Tibial nerve (tissue), 4 donors: ENCODE measurements at regions not wholly inside any gene's neighbourhood (a gene's known extent, or its start where the extent isn't known, plus 50 kb on each side); places are given as distances from the start of the nearest gene placed in this dataset.

ENCODE experiments used
- DNase-seq, 2 donors: peaks; one replicate each; pipeline ENCODE4 v3.0.0-alpha.2; 2019; ENCODE audit warnings: low spot score in 2 of 2
- H3K27ac ChIP-seq, 4 donors: fragments of 200-600 bp; sonication (generic) in 3 of 4; one replicate each; pipeline ENCODE4 v1.5.1; 2017 to 2019; ENCODE audit warnings: mild to moderate bottlenecking in 1 of 4
- H3K27me3 ChIP-seq, 2 donors: fragments of 200-600 bp; sonication (generic) in 1 of 2; one replicate each; pipeline versions ENCODE4 v1.5.1 to v1.6.0; 2017 to 2019
- H3K36me3 ChIP-seq, 3 donors: fragments of 200-600 bp; sonication (generic); one replicate each; pipeline ENCODE4 v1.5.1; 2018 to 2019
- H3K4me1 ChIP-seq, 4 donors: fragments of 200-600 bp; sonication (generic) in 3 of 4; one replicate each; pipeline ENCODE4 v1.5.1; 2017 to 2019
- H3K4me3 ChIP-seq, 4 donors: fragments of 200-600 bp; sonication (generic) in 3 of 4; one replicate each; pipeline ENCODE4 v1.5.1; 2017 to 2019; ENCODE audit warnings: mild to moderate bottlenecking in 1 of 4, moderate library complexity in 1 of 4
- H3K9me3 ChIP-seq, 4 donors: fragments of 200-600 bp; sonication (generic) in 3 of 4; one replicate each; pipeline ENCODE4 v1.5.1; 2017 to 2019
- CTCF ChIP-seq, 5 experiments: fragments of 200-600 bp in 3 of 5; fragments of 450-650 bp in 2 of 5; sonication (generic) in 3 of 5; IDR thresholded peaks; one replicate each; pipeline ENCODE4 v1.5.1; 2016 to 2019; ENCODE audit warnings: antibody characterized with exemption in 5 of 5, mild to moderate bottlenecking in 3 of 5, moderate library complexity in 2 of 5
- EP300 ChIP-seq, 2 donors: sonication (generic); formaldehyde crosslinking; IDR thresholded peaks; one replicate each; pipeline ENCODE4 v1.6.1; 2017; ENCODE audit warnings: antibody characterized with exemption in 2 of 2, mild to moderate bottlenecking in 1 of 2
- POLR2A ChIP-seq, 2 donors: fragments of 450-650 bp; IDR thresholded peaks; one replicate each; pipeline ENCODE4 v1.6.1; 2017; ENCODE audit warnings: antibody characterized with exemption in 2 of 2, mild to moderate bottlenecking in 2 of 2, moderate library complexity in 2 of 2
- WGBS, 2 donors: methylation state at CpG; one replicate each; pipeline ENCODE4 v1.1.5; 2018; 5-methylcytosine and 5-hydroxymethylcytosine counted together

DNA sequence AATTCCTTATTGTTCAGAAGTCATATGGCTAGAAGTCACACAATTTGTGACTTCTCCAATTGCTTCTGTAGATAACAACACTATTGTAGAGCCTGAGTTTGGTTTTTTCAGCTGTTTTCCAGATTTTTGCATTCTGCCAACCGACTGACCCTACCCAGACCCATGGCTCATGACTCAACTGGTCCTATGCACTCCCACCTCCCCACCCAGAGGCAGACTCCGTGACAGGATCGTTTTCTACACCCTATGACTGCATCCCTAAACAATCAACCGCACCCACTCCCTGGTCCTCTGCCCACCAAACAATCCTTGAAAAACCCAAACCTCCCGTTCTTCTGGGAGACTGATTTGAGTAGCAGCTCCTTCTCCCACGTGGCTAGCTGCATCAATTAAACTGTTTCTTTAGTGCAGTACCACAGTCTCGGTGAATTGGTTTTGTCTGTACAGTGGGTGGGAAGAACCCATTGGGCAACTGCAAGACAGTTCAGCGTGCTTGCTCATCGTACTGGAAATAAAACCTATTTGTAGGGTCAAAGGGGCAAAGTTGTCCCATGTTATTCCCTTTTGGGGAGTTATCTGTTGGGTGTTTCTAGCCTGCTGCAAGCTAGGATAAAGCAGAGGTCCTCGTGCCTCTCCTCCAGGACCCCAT, 150.3 kb upstream of the FAM20C start:
- WGBS, 2 donors, result 44 to 57% methylated on average over 10 of the region's 10 CpGs
- Histone ChIP-seq H3K4me1 (peaks cover 0 to 17% (median 4%) of the 10 kb centered on the region in 4 donors), H3K27ac (no peak overlapping the region), H3K9me3 (no peaks in the 10 kb centered on the region), H3K27me3 (no peaks in the 10 kb centered on the region), H3K36me3 (no peaks in the 10 kb centered on the region), H3K4me3 (no peak overlapping the region)
- no peak for TF ChIP-seq POLR2A (IDR thresholded peaks at IDR 0.05)
- TF ChIP-seq CTCF (IDR thresholded peaks at IDR 0.05), result no peak
- TF ChIP-seq EP300 (IDR thresholded peaks at IDR 0.05), result no peak
- DNase-seq, result peak in 1 of 2 donors; percentile 4

DNA sequence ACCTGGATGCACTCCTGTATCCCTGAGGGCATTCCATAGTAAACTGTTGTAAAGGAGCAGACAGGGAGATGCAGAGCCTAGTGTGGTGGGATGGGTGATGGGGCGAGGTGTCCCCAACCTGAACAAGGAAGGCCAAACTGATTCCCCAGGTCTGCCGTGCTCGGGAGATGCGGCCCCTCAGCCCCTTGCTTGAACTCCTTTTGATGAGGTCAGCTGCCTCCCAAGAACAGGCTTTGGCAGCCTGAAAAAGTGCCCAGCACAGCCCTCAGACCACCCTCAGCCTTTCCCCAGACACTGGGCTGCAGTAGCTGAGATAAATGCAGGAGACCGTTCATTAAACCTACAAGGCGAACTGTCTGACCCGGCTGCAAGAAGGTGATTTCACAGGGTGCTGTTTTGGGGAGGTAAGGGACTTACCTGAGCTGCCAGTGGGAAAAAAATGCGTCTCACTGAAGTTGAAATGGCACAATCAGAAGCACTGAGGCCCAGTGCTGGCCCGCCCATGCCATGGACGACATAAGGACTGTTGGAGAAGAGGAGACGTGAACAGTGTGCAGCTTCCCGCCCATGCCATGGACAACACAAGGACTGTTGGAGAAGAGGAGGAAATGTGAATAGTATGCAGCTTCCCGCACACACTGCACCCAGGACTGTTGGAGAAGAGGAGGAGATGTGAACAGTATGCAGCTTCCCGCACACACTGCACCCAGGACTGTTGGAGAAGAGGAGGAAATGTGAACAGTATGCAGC, 148.4 kb upstream of the FAM20C start:
- Histone ChIP-seq H3K4me1 (peaks cover 0 to 17% (median 4%) of the 10 kb centered on the region in 4 donors), H3K36me3 (no peaks in the 10 kb centered on the region), H3K27ac (no peak overlapping the region), H3K27me3 (no peaks in the 10 kb centered on the region), H3K4me3 (no peak overlapping the region), H3K9me3 (no peaks in the 10 kb centered on the region)
- DNase-seq, result peak in 1 of 2 donors; percentile 2
- TF ChIP-seq POLR2A (IDR thresholded peaks at IDR 0.05) (no peak), EP300 (IDR thresholded peaks at IDR 0.05) (no peak), CTCF (IDR thresholded peaks at IDR 0.05) (no peak)
- WGBS, 2 donors, result 87 to 89% methylated on average over 14 of the region's 14 CpGs

GRCh38 chr7:44541-44896, 147.9 kb upstream of the FAM20C start:
- H3K27ac ChIP-seq, result no peak overlapping the region

DNA sequence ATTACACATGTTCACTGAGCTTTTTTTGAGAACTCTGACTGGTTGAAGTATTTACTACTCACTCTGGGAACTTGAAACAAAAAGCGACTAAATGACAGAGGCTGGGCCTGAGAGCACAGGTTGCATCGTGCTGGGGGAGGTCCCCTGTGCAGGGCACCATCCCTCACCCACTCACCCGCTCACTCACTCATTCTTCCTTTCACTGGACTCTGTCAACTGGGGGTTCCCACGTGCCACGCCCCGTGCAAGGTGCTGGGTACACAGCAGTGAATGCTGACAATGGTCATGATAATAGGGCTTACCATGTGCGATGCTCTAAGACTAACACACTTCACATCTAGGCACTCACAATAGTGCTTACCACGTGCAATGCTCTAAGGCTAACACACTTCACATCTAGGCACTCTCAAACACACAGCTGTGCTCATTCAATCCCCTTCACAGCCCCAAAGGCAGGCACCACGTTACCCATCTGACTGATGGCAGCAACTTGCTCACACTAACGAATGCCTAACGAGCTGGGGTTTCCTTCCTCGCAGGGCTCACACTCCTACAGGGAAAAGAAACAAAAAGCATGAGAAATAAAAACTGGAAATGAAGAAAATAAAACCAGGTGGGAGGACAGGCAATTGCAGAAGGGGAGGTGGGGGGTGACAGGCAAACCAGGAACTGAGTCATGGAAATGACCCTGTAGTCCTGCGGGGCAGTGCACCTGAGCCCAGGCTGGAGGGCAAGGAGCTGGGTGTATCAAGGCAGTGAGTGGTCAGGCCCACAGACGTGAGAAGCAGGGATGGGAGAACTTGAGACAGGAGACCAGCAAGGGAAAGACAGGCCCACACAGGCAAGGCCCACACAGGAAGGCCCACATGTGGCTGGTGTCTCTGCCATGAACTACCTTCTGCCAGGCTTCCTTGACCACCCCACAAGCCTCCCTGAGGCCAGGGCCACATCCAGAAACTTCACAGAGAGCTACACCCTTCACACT, 147.0 kb upstream of the FAM20C start:
- H3K9me3 ChIP-seq, result no peaks in the 10 kb centered on the region
- DNase-seq, result peak in 1 of 2 donors; percentile 2
- H3K4me3 ChIP-seq, result no peak overlapping the region
- H3K27ac ChIP-seq, result no peak overlapping the region
- H3K36me3 ChIP-seq, result no peaks in the 10 kb centered on the region
- H3K4me1 ChIP-seq, result peaks cover 0 to 17% (median 4%) of the 10 kb centered on the region in 4 donors
- 71 to 76% methylated on average over 14 of the region's 14 CpGs for WGBS, 2 donors
- no peaks in the 10 kb centered on the region for H3K27me3 ChIP-seq
- TF ChIP-seq EP300 (IDR thresholded peaks at IDR 0.05) (no peak), POLR2A (IDR thresholded peaks at IDR 0.05) (no peak), CTCF (IDR thresholded peaks at IDR 0.05) (no peak)

More at GRCh38 chr7:44541-44896, 147.9 kb upstream of the FAM20C start:
- H3K36me3 ChIP-seq, result no peaks in the 10 kb centered on the region
- DNase-seq, result no peak
- peaks cover 0 to 17% (median 4%) of the 10 kb centered on the region in 4 donors for H3K4me1 ChIP-seq
- H3K27me3 ChIP-seq, result no peaks in the 10 kb centered on the region
- H3K4me3 ChIP-seq, result no peak overlapping the region
- TF ChIP-seq POLR2A (IDR thresholded peaks at IDR 0.05) (no peak), EP300 (IDR thresholded peaks at IDR 0.05) (no peak), CTCF (IDR thresholded peaks at IDR 0.05) (no peak)
- no peaks in the 10 kb centered on the region for H3K9me3 ChIP-seq
- 81 to 89% methylated on average over 12 of the region's 12 CpGs for WGBS, 2 donors
